ENCODE measurements at regions not wholly inside any gene's neighbourhood (a gene's known extent, or its start where the extent isn't known, plus 50 kb on each side); places are given as distances from the start of the nearest gene placed in this dataset.
"Not testable (repeated sequence)": the region's sequence is repeated elsewhere in the genome, so short reads cannot be mapped to it uniquely, and the experiment has no call there.

- intact Hi-C loops (cut with micrococcal nuclease): loop anchor here (5.0 kb wide), 1 partner anchor 482 kb away; no protein-coding TSS in a partner anchor
These were observed 215.1 kb downstream of the LRRK2 start for GRCh38 chr12:40439771-40440492.

GRCh38 chr12:40444174-40444573, 219.4 kb downstream of the LRRK2 start:
- Mint-ChIP-seq H3K4me1 (ENCODE audit: insufficient read depth, unreplicated experiment) (peaks cover 7% of the 10 kb centered on the region), H3K4me3 (ENCODE audit: unreplicated experiment) (no peak overlapping the region), H3K27ac (ENCODE audit: low read depth, unreplicated experiment) (no peak overlapping the region), H3K9me3 (ENCODE audit: unreplicated experiment) (no peaks in the 10 kb centered on the region), H3K36me3 (ENCODE audit: insufficient read depth, unreplicated experiment) (no peaks in the 10 kb centered on the region), H3K27me3 (ENCODE audit: insufficient read depth, unreplicated experiment) (peaks cover 35% of the 10 kb centered on the region)
- no TSS peak for BruUV-seq (replicated peaks)
- no peak for TF ChIP-seq CTCF (IDR thresholded peaks at IDR 0.05; ENCODE audit: unreplicated experiment)
- ChIA-PET CTCF (no interaction called here), POLR2A (no interaction called here)
- intact Hi-C loops (cut with micrococcal nuclease): loop anchor here (5.0 kb wide), 1 partner anchor 478 kb away; no protein-coding TSS in a partner anchor
- no peak for DNase-seq (ENCODE audit: unreplicated experiment)

More at GRCh38 chr12:40439771-40440492, 215.1 kb downstream of the LRRK2 start:
- Mint-ChIP-seq H3K27me3 (ENCODE audit: insufficient read depth, unreplicated experiment) (peaks cover 54% of the 10 kb centered on the region), H3K27ac (ENCODE audit: low read depth, unreplicated experiment) (no peak overlapping the region), H3K36me3 (ENCODE audit: insufficient read depth, unreplicated experiment) (no peaks in the 10 kb centered on the region), H3K4me3 (ENCODE audit: unreplicated experiment) (no peak overlapping the region), H3K9me3 (ENCODE audit: unreplicated experiment) (no peaks in the 10 kb centered on the region), H3K4me1 (ENCODE audit: insufficient read depth, unreplicated experiment) (peaks cover 7% of the 10 kb centered on the region)
- DNase-seq (ENCODE audit: unreplicated experiment): peak; percentile 9
- no peak for TF ChIP-seq CTCF (IDR thresholded peaks at IDR 0.05; ENCODE audit: unreplicated experiment)
- ChIA-PET CTCF (interaction anchor here (0.6 kb wide), 1 partner anchor 137 kb away, joined by 3 read pairs; no protein-coding TSS in a partner anchor), POLR2A (no interaction called here)
- no TSS peak for BruUV-seq (replicated peaks)

GRCh38 chr12:40446385-40446784, 221.6 kb downstream of the LRRK2 start:
- CTCF ChIA-PET: interaction anchor here (0.7 to 2.0 kb wide), 5 partner anchors 9 to 673 kb away, joined by 3 to 4 read pairs (median 3); no protein-coding TSS in a partner anchor

GRCh38 chr12:40448523-40448922, 223.7 kb downstream of the LRRK2 start:
- H3K36me3 Mint-ChIP-seq (ENCODE audit: insufficient read depth, unreplicated experiment); POLR2A ChIA-PET; intact Hi-C loops (cut with micrococcal nuclease); H3K27ac Mint-ChIP-seq (ENCODE audit: low read depth, unreplicated experiment); H3K4me3 Mint-ChIP-seq (ENCODE audit: unreplicated experiment); DNase-seq (ENCODE audit: unreplicated experiment); BruUV-seq (replicated peaks); H3K4me1 Mint-ChIP-seq (ENCODE audit: insufficient read depth, unreplicated experiment); H3K9me3 Mint-ChIP-seq (ENCODE audit: unreplicated experiment): not testable (repeated sequence)
- H3K27me3 Mint-ChIP-seq (ENCODE audit: insufficient read depth, unreplicated experiment): peaks cover 36% of the 10 kb centered on the region
- CTCF ChIA-PET: interaction anchor here (0.6 to 1.0 kb wide), 2 partner anchors 10 to 111 kb away, joined by 3 read pairs; no protein-coding TSS in a partner anchor

More at GRCh38 chr12:40446385-40446784, 221.6 kb downstream of the LRRK2 start:
- intact Hi-C loops (cut with micrococcal nuclease): no loop called here
- POLR2A ChIA-PET: interaction anchor here (0.6 kb wide), 1 partner anchor 63 kb away, joined by 4 read pairs; no protein-coding TSS in a partner anchor
- Mint-ChIP-seq H3K4me3 (ENCODE audit: unreplicated experiment) (no peak overlapping the region), H3K9me3 (ENCODE audit: unreplicated experiment) (no peaks in the 10 kb centered on the region), H3K36me3 (ENCODE audit: insufficient read depth, unreplicated experiment) (no peaks in the 10 kb centered on the region), H3K27ac (ENCODE audit: low read depth, unreplicated experiment) (no peak overlapping the region), H3K27me3 (ENCODE audit: insufficient read depth, unreplicated experiment) (peaks cover 34% of the 10 kb centered on the region), H3K4me1 (ENCODE audit: insufficient read depth, unreplicated experiment) (no peaks in the 10 kb centered on the region)
- peak; percentile 36 for DNase-seq (ENCODE audit: unreplicated experiment)
- peak; percentile 45 for TF ChIP-seq CTCF (IDR thresholded peaks at IDR 0.05; ENCODE audit: unreplicated experiment)
- BruUV-seq (replicated peaks): no TSS peak
